Smooth muscle cell (in vitro differentiated cells): ENCODE measurements at regions not wholly inside any gene's neighbourhood (a gene's known extent, or its start where the extent isn't known, plus 50 kb on each side); places are given as distances from the start of the nearest gene placed in this dataset.

Experiments
- DNase-seq: peaks from one replicate; lab custom pipeline; 2025; ENCODE audit not compliant: unreplicated experiment; lab: John Stamatoyannopoulos, UW
- H2AFZ ChIP-seq: fragments of 200-600 bp; sonication (generic); 2 replicates; pipeline ENCODE4 v1.6.0; 2016; ENCODE audit warnings: antibody characterized with exemption, low read depth, mild to moderate bottlenecking
- H3F3A ChIP-seq: fragments of 200-600 bp; sonication (generic); 2 replicates; pipeline ENCODE4 v1.6.0; 2017; ENCODE audit warnings: antibody characterized with exemption, low read depth
- H3K27ac ChIP-seq: fragments of 200-600 bp; sonication (generic); 2 replicates; pipeline ENCODE4 v1.5.1; 2016; ENCODE audit warnings: low read depth, mild to moderate bottlenecking
- H3K27me3 ChIP-seq: fragments of 200-600 bp; sonication (generic); 2 replicates; pipeline ENCODE4 v1.6.1; 2016; ENCODE audit warnings: low read depth, mild to moderate bottlenecking
- H3K36me3 ChIP-seq: fragments of 200-600 bp; sonication (generic); 2 replicates; pipeline ENCODE4 v1.5.1; 2016; ENCODE audit warnings: low read depth
- H3K4me1 ChIP-seq: fragments of 200-600 bp; sonication (generic); 2 replicates; pipeline ENCODE4 v1.5.1; 2016; ENCODE audit warnings: low read depth
- H3K4me2 ChIP-seq: fragments of 200-600 bp; sonication (generic); 2 replicates; pipeline ENCODE4 v1.6.0; 2016; ENCODE audit warnings: mild to moderate bottlenecking
- H3K4me3 ChIP-seq: fragments of 200-600 bp; sonication (generic); 2 replicates; pipeline ENCODE4 v1.5.1; 2016; ENCODE audit warnings: mild to moderate bottlenecking
- H3K79me2 ChIP-seq: fragments of 200-600 bp; sonication (generic); 2 replicates; pipeline ENCODE4 v1.6.0; 2016; ENCODE audit warnings: low read depth, mild to moderate bottlenecking
- H3K9ac ChIP-seq: fragments of 200-600 bp; sonication (generic); 2 replicates; pipeline ENCODE4 v1.6.0; 2016; ENCODE audit warnings: low read depth
- H3K9me3 ChIP-seq: fragments of 200-600 bp; sonication (generic); replicated peaks from 2 replicates; pipeline ENCODE4 v1.5.1; 2016; ENCODE audit warnings: low read depth
- H4K20me1 ChIP-seq: fragments of 200-600 bp; sonication (generic); 2 replicates; pipeline ENCODE4 v1.6.0; 2016; ENCODE audit warnings: low read depth
- CTCF ChIP-seq: fragments of 200-600 bp; sonication (generic); IDR thresholded peaks from 2 replicates; pipeline ENCODE4 v1.5.1; 2017; ENCODE audit warnings: borderline replicate concordance, mild to moderate bottlenecking, antibody characterized with exemption; ENCODE audit not compliant: insufficient read depth, poor library complexity, severe bottlenecking
- WGBS: methylation state at CpG from one replicate; pipeline ENCODE4 v1.1.7; 2016; ENCODE audit warnings: low lambda C conversion rate; 5-methylcytosine and 5-hydroxymethylcytosine counted together

GRCh38 chr18:29651122-29651680 is 1391.3 kb downstream of the DSC3 start:
- Histone ChIP-seq H3K4me3 (no peak overlapping the region), H3K79me2 (no peaks in the 10 kb centered on the region), H2AFZ (no peak overlapping the region), H3K27ac (no peak overlapping the region), H3K36me3 (no peaks in the 10 kb centered on the region), H3K9ac (no peak overlapping the region), H3K4me1 (no peaks in the 10 kb centered on the region), H3K4me2 (no peak overlapping the region), H3K9me3 (no peaks in the 10 kb centered on the region), H4K20me1 (no peaks in the 10 kb centered on the region), H3K27me3 (no peaks in the 10 kb centered on the region), H3F3A (no peaks in the 10 kb centered on the region)
- no peak for TF ChIP-seq CTCF
- DNase-seq, result no peak
- 88% methylated on average over 3 of the region's 3 CpGs for WGBS

GRCh38 chr18:29648891-29649290 is 1393.7 kb downstream of the DSC3 start:
- 74% methylated on average over 1 of the region's 1 CpG for WGBS
- Histone ChIP-seq H3K9ac (no peak overlapping the region), H3K36me3 (no peaks in the 10 kb centered on the region), H3F3A (no peaks in the 10 kb centered on the region), H3K27me3 (no peaks in the 10 kb centered on the region), H3K4me3 (no peak overlapping the region), H2AFZ (no peak overlapping the region), H3K4me2 (no peak overlapping the region), H3K9me3 (no peaks in the 10 kb centered on the region), H3K79me2 (no peaks in the 10 kb centered on the region), H4K20me1 (no peaks in the 10 kb centered on the region), H3K27ac (no peak overlapping the region), H3K4me1 (no peaks in the 10 kb centered on the region)
- DNase-seq, result no peak
- no peak for TF ChIP-seq CTCF

GRCh38 chr18:29647700-29648099 is 1394.8 kb downstream of the DSC3 start:
- no peaks in the 10 kb centered on the region for H3K79me2 ChIP-seq
- 92% methylated on average over 1 of the region's 1 CpG for WGBS
- H3K36me3 ChIP-seq, result no peaks in the 10 kb centered on the region
- H3K4me3 ChIP-seq, result no peak overlapping the region
- no peak overlapping the region for H2AFZ ChIP-seq
- no peaks in the 10 kb centered on the region for H3F3A ChIP-seq
- H4K20me1 ChIP-seq, result no peaks in the 10 kb centered on the region
- no peaks in the 10 kb centered on the region for H3K27me3 ChIP-seq
- no peaks in the 10 kb centered on the region for H3K9me3 ChIP-seq
- no peak for DNase-seq
- H3K4me1 ChIP-seq, result no peaks in the 10 kb centered on the region
- no peak overlapping the region for H3K4me2 ChIP-seq
- no peak overlapping the region for H3K27ac ChIP-seq
- TF ChIP-seq CTCF, result no peak
- no peak overlapping the region for H3K9ac ChIP-seq

- Histone ChIP-seq H3K4me3 (no peak overlapping the region), H4K20me1 (no peaks in the 10 kb centered on the region), H3K27ac (peak overlapping the region; percentile 31), H3K4me2 (no peak overlapping the region), H3K4me1 (no peaks in the 10 kb centered on the region), H3K9ac (no peak overlapping the region), H3K79me2 (no peaks in the 10 kb centered on the region), H3K27me3 (no peaks in the 10 kb centered on the region), H3K36me3 (no peaks in the 10 kb centered on the region), H3F3A (no peaks in the 10 kb centered on the region), H2AFZ (no peak overlapping the region), H3K9me3 (no peaks in the 10 kb centered on the region)
- TF ChIP-seq CTCF, result no peak
- DNase-seq, result no peak
Measured at GRCh38 chr18:29644276-29644675, 1398.3 kb downstream of the DSC3 start.
